ENCODE measurements at regions not wholly inside any gene's neighbourhood (a gene's known extent, or its start where the extent isn't known, plus 50 kb on each side); places are given as distances from the start of the nearest gene placed in this dataset.

- Histone ChIP-seq H3K4me1 (no peaks in the 10 kb centered on the region), H3K4me3 (no peak overlapping the region), H3K27me3 (no peaks in the 10 kb centered on the region), H3K36me3 (no peaks in the 10 kb centered on the region), H3K27ac (replicated peaks in 1 of 4) (no peak overlapping the region), H3K9me3 (peaks cover 0 to 12% (median 10%) of the 10 kb centered on the region in 4 donors)
- no peak for TF ChIP-seq EP300 (IDR thresholded peaks at IDR 0.05)
- TF ChIP-seq POLR2AphosphoS5 (IDR thresholded peaks at IDR 0.05): no peak
- no peak for DNase-seq (ENCODE audit: extremely low spot score)
- intact Hi-C loops (cut with DNase I): no loop called here
These were observed 561.7 kb downstream of the DIAPH3 start for GRCh38 chr13:59601993-59602392.

- Histone ChIP-seq H3K27me3 (no peaks in the 10 kb centered on the region), H3K9me3 (peaks cover 0 to 11% (median 10%) of the 10 kb centered on the region in 4 donors), H3K36me3 (no peaks in the 10 kb centered on the region), H3K27ac (replicated peaks in 1 of 4) (no peak overlapping the region), H3K4me3 (no peak overlapping the region), H3K4me1 (no peaks in the 10 kb centered on the region)
- intact Hi-C loops (cut with DNase I): no loop called here
- TF ChIP-seq EP300 (IDR thresholded peaks at IDR 0.05) (no peak), POLR2AphosphoS5 (IDR thresholded peaks at IDR 0.05) (no peak), CTCF (IDR thresholded peaks at IDR 0.05) (no peak), POLR2A (IDR thresholded peaks at IDR 0.05; ENCODE audit: low read depth) (no peak)
- DNase-seq (ENCODE audit: extremely low spot score): no peak
- 100% methylated on average over 2 of the region's 2 CpGs for WGBS
These were observed 560.1 kb downstream of the DIAPH3 start for GRCh38 chr13:59603646-59604045.

- WGBS: 50% methylated on average over 1 of the region's 1 CpG
These were observed 556.6 kb downstream of the DIAPH3 start for GRCh38 chr13:59607172-59607571.

GRCh38 chr13:59607780-59608233 is 555.9 kb downstream of the DIAPH3 start:
- peaks cover 0 to 8% (median 0%) of the 10 kb centered on the region in 4 donors for H3K4me1 ChIP-seq
- no peaks in the 10 kb centered on the region for H3K9me3 ChIP-seq
- H3K4me3 ChIP-seq: no peak overlapping the region
- WGBS: 73% methylated on average over 1 of the region's 2 CpGs
- TF ChIP-seq POLR2AphosphoS5 (IDR thresholded peaks at IDR 0.05): no peak
- no peak for TF ChIP-seq POLR2A (IDR thresholded peaks at IDR 0.05; ENCODE audit: low read depth)
- no peak for TF ChIP-seq EP300 (IDR thresholded peaks at IDR 0.05)
- TF ChIP-seq CTCF (IDR thresholded peaks at IDR 0.05): no peak
- H3K36me3 ChIP-seq: no peaks in the 10 kb centered on the region
- no peak overlapping the region for H3K27ac ChIP-seq (replicated peaks in 1 of 4)
- DNase-seq (ENCODE audit: extremely low spot score): no peak
- H3K27me3 ChIP-seq: no peaks in the 10 kb centered on the region
- intact Hi-C loops (cut with DNase I): no loop called here

More at GRCh38 chr13:59607172-59607571, 556.6 kb downstream of the DIAPH3 start:
- TF ChIP-seq EP300 (IDR thresholded peaks at IDR 0.05): no peak
- no peak for TF ChIP-seq POLR2AphosphoS5 (IDR thresholded peaks at IDR 0.05)
- Histone ChIP-seq H3K9me3 (no peaks in the 10 kb centered on the region), H3K27ac (replicated peaks in 1 of 4) (no peak overlapping the region), H3K4me3 (no peak overlapping the region), H3K36me3 (no peaks in the 10 kb centered on the region), H3K4me1 (peaks cover 0 to 7% (median 0%) of the 10 kb centered on the region in 4 donors), H3K27me3 (no peaks in the 10 kb centered on the region)
- DNase-seq (ENCODE audit: extremely low spot score): no peak
- intact Hi-C loops (cut with DNase I): no loop called here

GRCh38 chr13:59609421-59609820 is 554.3 kb downstream of the DIAPH3 start:
- H3K27me3 ChIP-seq: no peaks in the 10 kb centered on the region
- H3K27ac ChIP-seq (replicated peaks in 1 of 4): no peak overlapping the region
- H3K36me3 ChIP-seq: no peaks in the 10 kb centered on the region
- no peak for DNase-seq (ENCODE audit: extremely low spot score)
- H3K9me3 ChIP-seq: no peaks in the 10 kb centered on the region
- no peak overlapping the region for H3K4me3 ChIP-seq
- peaks cover 0 to 8% (median 0%) of the 10 kb centered on the region in 4 donors for H3K4me1 ChIP-seq
- TF ChIP-seq POLR2A (IDR thresholded peaks at IDR 0.05; ENCODE audit: low read depth) (no peak), CTCF (IDR thresholded peaks at IDR 0.05) (no peak), POLR2AphosphoS5 (IDR thresholded peaks at IDR 0.05) (no peak), EP300 (IDR thresholded peaks at IDR 0.05) (no peak)
- intact Hi-C loops (cut with DNase I): no loop called here

Small RNA genes lying in the stretch of these regions (small RNA-seq; reads per million reads assigned to genes)
- gene AL161423.1 (0 reads per million in 3 donors), gene HMGN2P39 (0 reads per million in 3 donors), gene RNA5SP30 (0 reads per million in 3 donors), gene RNU7-88P (0 reads per million in 3 donors), gene RNY4P29 (0 reads per million in 3 donors)
